Calu3 (cell line): ENCODE measurements at regions not wholly inside any gene's neighbourhood (a gene's known extent, or its start where the extent isn't known, plus 50 kb on each side); places are given as distances from the start of the nearest gene placed in this dataset.

ENCODE experiments used
- BruUV-seq: library from RNA; stranded (reverse); fragments of 400-500 nt; replicated peaks from 2 replicates; lab custom pipeline; 2021; lab: Mats Ljungman, UMichigan
- CTCF ChIA-PET: fragments of 300-600 bp; sonication (Branson Sonifier 250); formaldehyde crosslinking; loops from one replicate; lab custom pipeline; 2022; ENCODE audit warnings: antibody characterized with exemption; lab: Charles Lee
- DNase-seq: peaks from one replicate; pipeline ENCODE4 v3.0.0; 2022
- H3K27ac Mint-ChIP-seq: one replicate; pipeline ENCODE4 v1.8.0; 2022; ENCODE audit warnings: mixed read lengths; ENCODE audit not compliant: unreplicated experiment
- H3K27me3 Mint-ChIP-seq: one replicate; pipeline ENCODE4 v1.8.0; 2022; ENCODE audit warnings: mixed read lengths; ENCODE audit not compliant: unreplicated experiment
- H3K36me3 Mint-ChIP-seq: one replicate; pipeline ENCODE4 v1.8.0; 2022; ENCODE audit warnings: mild to moderate bottlenecking, moderate library complexity, mixed read lengths; ENCODE audit not compliant: insufficient read depth, unreplicated experiment
- H3K4me1 Mint-ChIP-seq: one replicate; pipeline ENCODE4 v1.8.0; 2022; ENCODE audit warnings: mild to moderate bottlenecking, low read depth, mixed read lengths; ENCODE audit not compliant: unreplicated experiment
- H3K4me3 Mint-ChIP-seq: one replicate; pipeline ENCODE4 v1.8.0; 2022; ENCODE audit warnings: mild to moderate bottlenecking, low read depth, moderate library complexity, mixed read lengths; ENCODE audit not compliant: unreplicated experiment
- H3K9me3 Mint-ChIP-seq: one replicate; pipeline ENCODE4 v1.8.0; 2022; ENCODE audit warnings: low read depth, mixed read lengths; ENCODE audit not compliant: unreplicated experiment
- CTCF ChIP-seq: fragments of 200-600 bp; IDR thresholded peaks from one replicate; pipeline ENCODE4 v1.8.0; 2022; ENCODE audit warnings: antibody characterized with exemption; ENCODE audit not compliant: unreplicated experiment
- intact Hi-C: fragments of 100-400 bp; cut with micrococcal nuclease; formaldehyde crosslinking; loops from one replicate; pipeline ENCODE4 v1.10.0; 2022; ENCODE audit not compliant: unreplicated experiment

- TF ChIP-seq CTCF = no peak
- peaks cover 36% of the 10 kb centered on the region for H3K27me3 Mint-ChIP-seq
Measured at GRCh38 chr2:128685841-128686496, 367.3 kb upstream of the HS6ST1 start.

GRCh38 chr2:128686497-128686859 is 367.8 kb upstream of the HS6ST1 start:
- H3K4me3 Mint-ChIP-seq = no peak overlapping the region
- BruUV-seq = no TSS peak
- CTCF ChIA-PET = interaction anchor here (0.7 kb wide), 2 partner anchors 18 to 180 kb away, joined by 7 read pairs; no protein-coding TSS in a partner anchor
- H3K4me1 Mint-ChIP-seq = no peaks in the 10 kb centered on the region
- H3K9me3 Mint-ChIP-seq = no peaks in the 10 kb centered on the region
- intact Hi-C loops = no loop called here
- peaks cover 36% of the 10 kb centered on the region for H3K27me3 Mint-ChIP-seq
- no peak for TF ChIP-seq CTCF
- no peak for DNase-seq
- no peak overlapping the region for H3K27ac Mint-ChIP-seq
- H3K36me3 Mint-ChIP-seq = no peaks in the 10 kb centered on the region

More at GRCh38 chr2:128685841-128686496, 367.3 kb upstream of the HS6ST1 start:
- no peaks in the 10 kb centered on the region for H3K4me1 Mint-ChIP-seq
- H3K36me3 Mint-ChIP-seq = no peaks in the 10 kb centered on the region
- H3K9me3 Mint-ChIP-seq = no peaks in the 10 kb centered on the region
- no TSS peak for BruUV-seq
- DNase-seq = no peak
- CTCF ChIA-PET = no interaction called here
- H3K4me3 Mint-ChIP-seq = no peak overlapping the region
- H3K27ac Mint-ChIP-seq = no peak overlapping the region
- intact Hi-C loops = no loop called here

- H3K9me3 Mint-ChIP-seq = no peaks in the 10 kb centered on the region
- CTCF ChIA-PET = interaction anchor here (0.7 kb wide), 2 partner anchors 18 to 181 kb away, joined by 7 read pairs; no protein-coding TSS in a partner anchor
Measured at GRCh38 chr2:128686881-128687555, 368.4 kb upstream of the HS6ST1 start.

GRCh38 chr2:128687565-128687964 is 368.9 kb upstream of the HS6ST1 start:
- Mint-ChIP-seq H3K4me1 (no peaks in the 10 kb centered on the region), H3K27ac (no peak overlapping the region), H3K36me3 (no peaks in the 10 kb centered on the region), H3K9me3 (no peaks in the 10 kb centered on the region), H3K27me3 (peaks cover 36% of the 10 kb centered on the region), H3K4me3 (no peak overlapping the region)
- DNase-seq = no peak
- BruUV-seq = no TSS peak
- intact Hi-C loops = no loop called here
- TF ChIP-seq CTCF = no peak
- CTCF ChIA-PET = no interaction called here

More at GRCh38 chr2:128686881-128687555, 368.4 kb upstream of the HS6ST1 start:
- no peak for TF ChIP-seq CTCF
- BruUV-seq = no TSS peak
- Mint-ChIP-seq H3K4me1 (no peaks in the 10 kb centered on the region), H3K27me3 (peaks cover 36% of the 10 kb centered on the region), H3K27ac (no peak overlapping the region), H3K36me3 (no peaks in the 10 kb centered on the region), H3K4me3 (no peak overlapping the region)
- DNase-seq = no peak
- intact Hi-C loops = no loop called here
